ENCODE measurements at regions not wholly inside any gene's neighbourhood (a gene's known extent, or its start where the extent isn't known, plus 50 kb on each side); places are given as distances from the start of the nearest gene placed in this dataset.

- Mint-ChIP-seq H3K9me3 (peaks cover 3 to 5% of the 10 kb centered on the region in 2 donors), H3K27me3 (ENCODE audit: low read depth) (no peaks in the 10 kb centered on the region), H3K27ac (no peak overlapping the region), H3K4me1 (ENCODE audit: low read depth) (no peaks in the 10 kb centered on the region), H3K4me3 (no peak overlapping the region), H3K36me3 (ENCODE audit: insufficient read depth in 2 of 2) (no peaks in the 10 kb centered on the region)
- ATAC-seq (replicated peaks in 1 of 2) (no peak), DNase-seq (no peak)
Observed at GRCh38 chr9:82147798-82148425, 159.3 kb downstream of the SPATA31D1 start.

- Mint-ChIP-seq H3K36me3 (ENCODE audit: insufficient read depth in 2 of 2) (no peaks in the 10 kb centered on the region), H3K4me3 (no peak overlapping the region), H3K4me1 (ENCODE audit: low read depth) (no peaks in the 10 kb centered on the region), H3K9me3 (peaks cover 5% of the 10 kb centered on the region in 2 donors), H3K27me3 (ENCODE audit: low read depth) (no peaks in the 10 kb centered on the region), H3K27ac (no peak overlapping the region)
- DNase-seq (no peak), ATAC-seq (replicated peaks in 1 of 2) (no peak)
Observed at GRCh38 chr9:82148426-82148810, 159.8 kb downstream of the SPATA31D1 start.

GRCh38 chr9:82148901-82149461, 160.4 kb downstream of the SPATA31D1 start:
- H3K36me3 Mint-ChIP-seq (ENCODE audit: insufficient read depth in 2 of 2): no peaks in the 10 kb centered on the region
- H3K4me3 Mint-ChIP-seq: no peak overlapping the region
- DNase-seq: no peak
- peaks cover 5% of the 10 kb centered on the region in 2 donors for H3K9me3 Mint-ChIP-seq
- H3K27me3 Mint-ChIP-seq (ENCODE audit: low read depth): no peaks in the 10 kb centered on the region
- H3K27ac Mint-ChIP-seq: no peak overlapping the region
- H3K4me1 Mint-ChIP-seq (ENCODE audit: low read depth): no peaks in the 10 kb centered on the region
- no peak for ATAC-seq (replicated peaks in 1 of 2)

GRCh38 chr9:82149501-82149946, 161.0 kb downstream of the SPATA31D1 start:
- ATAC-seq (replicated peaks in 1 of 2) (no peak), DNase-seq (no peak)
- H3K4me3 Mint-ChIP-seq: no peak overlapping the region
- H3K27me3 Mint-ChIP-seq (ENCODE audit: low read depth): no peaks in the 10 kb centered on the region
- no peak overlapping the region for H3K27ac Mint-ChIP-seq
- H3K9me3 Mint-ChIP-seq: peaks cover 5% of the 10 kb centered on the region in 2 donors
- H3K36me3 Mint-ChIP-seq (ENCODE audit: insufficient read depth in 2 of 2): no peaks in the 10 kb centered on the region
- no peaks in the 10 kb centered on the region for H3K4me1 Mint-ChIP-seq (ENCODE audit: low read depth)

- H3K4me1 Mint-ChIP-seq (ENCODE audit: low read depth): no peaks in the 10 kb centered on the region
- H3K9me3 Mint-ChIP-seq: peaks cover 0 to 2% of the 10 kb centered on the region in 2 donors
- no peaks in the 10 kb centered on the region for H3K27me3 Mint-ChIP-seq (ENCODE audit: low read depth)
- DNase-seq (no peak), ATAC-seq (replicated peaks in 1 of 2) (no peak)
- H3K36me3 Mint-ChIP-seq (ENCODE audit: insufficient read depth in 2 of 2): no peaks in the 10 kb centered on the region
- no peak overlapping the region for H3K4me3 Mint-ChIP-seq
- H3K27ac Mint-ChIP-seq: no peak overlapping the region
Observed at GRCh38 chr9:82152181-82152580, 163.6 kb downstream of the SPATA31D1 start.

- H3K9me3 Mint-ChIP-seq: peaks cover 2 to 5% of the 10 kb centered on the region in 2 donors
- H3K27me3 Mint-ChIP-seq (ENCODE audit: low read depth): no peaks in the 10 kb centered on the region
- H3K27ac Mint-ChIP-seq: no peak overlapping the region
- no peak for ATAC-seq (replicated peaks in 1 of 2)
- H3K4me3 Mint-ChIP-seq: no peak overlapping the region
- DNase-seq: no peak
- H3K4me1 Mint-ChIP-seq (ENCODE audit: low read depth): no peaks in the 10 kb centered on the region
- H3K36me3 Mint-ChIP-seq (ENCODE audit: insufficient read depth in 2 of 2): no peaks in the 10 kb centered on the region
Observed at GRCh38 chr9:82153032-82153431, 164.5 kb downstream of the SPATA31D1 start.

GRCh38 chr9:82154573-82154972, 166.0 kb downstream of the SPATA31D1 start:
- no peak overlapping the region for H3K4me3 Mint-ChIP-seq
- H3K36me3 Mint-ChIP-seq (ENCODE audit: insufficient read depth in 2 of 2): no peaks in the 10 kb centered on the region
- H3K27ac Mint-ChIP-seq: no peak overlapping the region
- no peaks in the 10 kb centered on the region for H3K27me3 Mint-ChIP-seq (ENCODE audit: low read depth)
- peaks cover 2 to 5% of the 10 kb centered on the region in 2 donors for H3K9me3 Mint-ChIP-seq
- ATAC-seq (replicated peaks in 1 of 2) (no peak), DNase-seq (no peak)
- no peaks in the 10 kb centered on the region for H3K4me1 Mint-ChIP-seq (ENCODE audit: low read depth)

GRCh38 chr9:82161876-82162275, 173.3 kb downstream of the SPATA31D1 start:
- peaks cover 8 to 15% of the 10 kb centered on the region in 2 donors for H3K9me3 Mint-ChIP-seq
- no peaks in the 10 kb centered on the region for H3K27me3 Mint-ChIP-seq (ENCODE audit: low read depth)
- ATAC-seq (replicated peaks in 1 of 2) (no peak), DNase-seq (no peak)
- no peak overlapping the region for H3K4me3 Mint-ChIP-seq
- no peak overlapping the region for H3K27ac Mint-ChIP-seq
- H3K36me3 Mint-ChIP-seq (ENCODE audit: insufficient read depth in 2 of 2): no peaks in the 10 kb centered on the region
- H3K4me1 Mint-ChIP-seq (ENCODE audit: low read depth): no peaks in the 10 kb centered on the region

GRCh38 chr9:82164159-82164558, 175.6 kb downstream of the SPATA31D1 start:
- no peaks in the 10 kb centered on the region for H3K27me3 Mint-ChIP-seq (ENCODE audit: low read depth)
- H3K4me3 Mint-ChIP-seq: no peak overlapping the region
- H3K9me3 Mint-ChIP-seq: peaks cover 5 to 13% of the 10 kb centered on the region in 2 donors

GRCh38 chr9:82167296-82167695, 178.7 kb downstream of the SPATA31D1 start:
- DNase-seq (no peak), ATAC-seq (replicated peaks in 1 of 2) (no peak)
- H3K36me3 Mint-ChIP-seq (ENCODE audit: insufficient read depth in 2 of 2): no peaks in the 10 kb centered on the region
- H3K27me3 Mint-ChIP-seq (ENCODE audit: low read depth): no peaks in the 10 kb centered on the region
- H3K4me3 Mint-ChIP-seq: no peak overlapping the region
- H3K4me1 Mint-ChIP-seq (ENCODE audit: low read depth): no peaks in the 10 kb centered on the region
- H3K27ac Mint-ChIP-seq: no peak overlapping the region
- H3K9me3 Mint-ChIP-seq: peaks cover 6 to 9% of the 10 kb centered on the region in 2 donors

More at GRCh38 chr9:82164159-82164558, 175.6 kb downstream of the SPATA31D1 start:
- Mint-ChIP-seq H3K36me3 (ENCODE audit: insufficient read depth in 2 of 2) (no peaks in the 10 kb centered on the region), H3K4me1 (ENCODE audit: low read depth) (no peaks in the 10 kb centered on the region), H3K27ac (no peak overlapping the region)
- ATAC-seq (replicated peaks in 1 of 2) (no peak), DNase-seq (no peak)

GRCh38 chr9:82168585-82168984, 180.0 kb downstream of the SPATA31D1 start:
- no peak overlapping the region for H3K27ac Mint-ChIP-seq
- DNase-seq: no peak
- no peaks in the 10 kb centered on the region for H3K4me1 Mint-ChIP-seq (ENCODE audit: low read depth)
- no peak for ATAC-seq (replicated peaks in 1 of 2)
- peaks cover 5 to 7% of the 10 kb centered on the region in 2 donors for H3K9me3 Mint-ChIP-seq
- H3K27me3 Mint-ChIP-seq (ENCODE audit: low read depth): no peaks in the 10 kb centered on the region
- H3K4me3 Mint-ChIP-seq: no peak overlapping the region
- no peaks in the 10 kb centered on the region for H3K36me3 Mint-ChIP-seq (ENCODE audit: insufficient read depth in 2 of 2)

- Mint-ChIP-seq H3K9me3 (peaks cover 6 to 8% of the 10 kb centered on the region in 2 donors), H3K27me3 (ENCODE audit: low read depth) (no peaks in the 10 kb centered on the region), H3K27ac (no peak overlapping the region), H3K36me3 (ENCODE audit: insufficient read depth in 2 of 2) (no peaks in the 10 kb centered on the region), H3K4me3 (no peak overlapping the region), H3K4me1 (ENCODE audit: low read depth) (no peaks in the 10 kb centered on the region)
- ATAC-seq (replicated peaks in 1 of 2) (no peak), DNase-seq (no peak)
Observed at GRCh38 chr9:82170866-82171265, 182.3 kb downstream of the SPATA31D1 start.

- DNase-seq (no peak), ATAC-seq (replicated peaks in 1 of 2) (no peak)
- H3K4me1 Mint-ChIP-seq (ENCODE audit: low read depth): no peaks in the 10 kb centered on the region
- H3K27ac Mint-ChIP-seq: no peak overlapping the region
- H3K36me3 Mint-ChIP-seq (ENCODE audit: insufficient read depth in 2 of 2): no peaks in the 10 kb centered on the region
- H3K4me3 Mint-ChIP-seq: no peak overlapping the region
- H3K9me3 Mint-ChIP-seq: peaks cover 4 to 8% of the 10 kb centered on the region in 2 donors
- H3K27me3 Mint-ChIP-seq (ENCODE audit: low read depth): no peaks in the 10 kb centered on the region
Observed at GRCh38 chr9:82171271-82171670, 182.7 kb downstream of the SPATA31D1 start.

GRCh38 chr9:82180711-82181110, 192.1 kb downstream of the SPATA31D1 start:
- H3K27ac Mint-ChIP-seq: no peak overlapping the region
- DNase-seq (no peak), ATAC-seq (replicated peaks in 1 of 2) (no peak)
- H3K9me3 Mint-ChIP-seq: peaks cover 2 to 5% of the 10 kb centered on the region in 2 donors
- H3K4me1 Mint-ChIP-seq (ENCODE audit: low read depth): no peaks in the 10 kb centered on the region
- H3K36me3 Mint-ChIP-seq (ENCODE audit: insufficient read depth in 2 of 2): no peaks in the 10 kb centered on the region
- H3K27me3 Mint-ChIP-seq (ENCODE audit: low read depth): no peaks in the 10 kb centered on the region
- no peak overlapping the region for H3K4me3 Mint-ChIP-seq
